IPS-NIHi7 (cell line): ENCODE measurements at regions not wholly inside any gene's neighbourhood (a gene's known extent, or its start where the extent isn't known, plus 50 kb on each side); places are given as distances from the start of the nearest gene placed in this dataset.

Source experiments
- DNase-seq: peaks from one replicate; pipeline ENCODE4 v3.0.0; 2012; ENCODE audit warnings: mixed read lengths; ENCODE audit errors: extremely low spot score

DNA sequence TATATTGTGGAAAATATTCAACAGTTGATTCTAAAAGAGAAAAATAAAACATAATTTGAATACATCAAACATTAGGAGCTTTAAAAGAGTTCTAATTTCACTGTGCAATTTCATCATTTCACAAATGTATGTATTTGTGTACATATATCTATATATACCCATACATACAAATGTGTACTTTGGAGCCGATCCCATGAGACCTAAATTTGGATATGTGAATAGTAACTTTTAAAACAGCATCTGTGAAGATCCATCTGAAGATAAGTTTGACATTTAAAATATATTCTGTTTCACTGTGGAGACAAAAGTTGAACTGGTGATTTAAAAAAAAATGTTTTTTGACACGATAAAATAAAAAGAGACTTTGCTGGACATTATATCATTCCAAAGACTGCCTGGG is 374.0 kb downstream of the TMA16 start:
- no peak for DNase-seq

DNA sequence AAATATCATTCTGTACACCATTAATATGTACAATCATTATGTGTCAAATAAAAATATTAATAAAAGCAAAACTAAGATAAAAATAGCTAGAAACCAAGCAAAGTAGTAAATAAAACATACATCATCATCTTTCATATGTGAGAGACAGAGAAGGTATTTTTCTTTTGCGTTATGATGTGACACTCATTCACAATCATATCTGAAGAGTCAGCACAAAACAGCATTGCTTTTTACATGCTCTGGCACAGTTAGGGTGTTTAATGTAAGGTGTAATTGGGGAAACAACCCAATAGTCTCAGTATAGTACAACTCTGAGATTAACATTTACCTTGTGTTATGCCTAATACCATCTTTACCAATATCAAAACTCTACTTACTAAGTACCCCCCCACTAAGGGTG is 376.6 kb downstream of the TMA16 start:
- DNase-seq: no peak

DNA sequence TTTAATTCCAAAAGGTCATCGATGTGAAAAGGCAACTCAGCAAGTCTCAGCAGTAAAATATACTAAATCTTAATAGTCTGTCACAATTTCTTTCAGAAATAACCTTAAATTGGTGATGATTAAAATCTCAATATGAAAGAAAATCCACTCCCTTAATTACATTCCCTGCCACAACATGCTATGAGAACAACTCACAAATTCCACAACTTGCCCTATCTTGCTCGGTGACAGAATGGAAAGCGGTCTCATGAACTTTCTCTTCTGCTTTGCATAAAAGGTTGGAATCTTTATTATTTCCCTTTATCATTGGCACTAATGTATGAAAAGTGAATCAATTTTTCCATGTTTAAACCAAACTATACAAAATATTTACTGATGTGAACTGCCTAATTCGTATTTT is 380.8 kb downstream of the TMA16 start:
- no peak for DNase-seq

DNA sequence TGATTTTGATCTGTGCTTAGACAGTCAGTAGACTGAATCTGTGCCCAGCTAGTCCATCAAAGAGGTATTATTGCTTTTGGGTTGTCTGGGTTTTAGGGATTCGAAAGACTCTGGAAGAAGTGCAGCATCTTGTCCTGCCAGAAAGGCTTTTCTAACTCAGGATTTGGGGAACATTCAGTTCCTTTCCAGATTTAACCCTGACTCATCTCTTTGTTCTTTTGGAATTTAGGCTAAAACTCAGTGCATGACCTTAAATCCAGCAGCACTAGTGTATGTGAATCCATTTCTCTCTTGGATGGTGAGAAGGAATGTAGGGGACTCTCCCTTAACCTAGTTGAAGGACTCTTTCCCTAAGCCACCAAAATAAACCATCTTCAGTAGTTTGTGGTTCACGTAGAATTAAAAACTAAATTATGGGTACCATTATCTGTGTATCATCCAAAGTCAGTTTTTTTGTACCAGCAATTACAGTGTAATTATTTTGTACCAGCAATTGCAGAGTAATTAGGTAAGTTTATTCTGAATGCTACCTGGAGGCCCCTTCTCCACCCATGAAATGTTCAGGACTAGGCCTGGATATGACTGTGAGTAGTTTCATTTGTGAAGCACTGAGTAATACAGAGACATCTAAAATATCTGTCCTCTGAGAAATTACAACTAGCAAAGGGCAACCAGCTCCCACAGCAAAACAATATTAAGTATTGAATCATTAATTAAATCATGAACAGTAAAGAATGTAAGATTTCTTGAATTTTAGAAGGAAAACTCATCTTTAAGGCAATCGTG is 384.0 kb downstream of the TMA16 start:
- DNase-seq: no peak

DNA sequence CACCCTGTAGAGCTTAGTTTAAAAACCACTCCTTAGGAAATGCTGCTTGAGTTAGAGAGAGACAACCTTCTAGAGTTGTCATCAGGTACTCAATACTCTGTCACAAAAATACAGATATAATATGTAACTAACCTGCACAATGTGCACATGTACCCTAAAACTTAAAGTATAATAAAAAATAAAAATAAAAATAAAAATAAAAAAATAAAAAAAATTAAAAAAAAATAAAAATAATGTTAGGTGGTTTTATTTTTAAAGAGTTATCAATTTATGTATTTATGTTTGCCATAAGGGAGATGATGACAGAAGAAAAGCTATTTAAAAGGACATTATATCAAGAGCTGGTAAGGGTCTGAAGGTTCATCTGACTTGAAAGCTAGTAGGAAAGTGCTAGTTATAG is 397.9 kb downstream of the TMA16 start:
- DNase-seq: no peak

DNA sequence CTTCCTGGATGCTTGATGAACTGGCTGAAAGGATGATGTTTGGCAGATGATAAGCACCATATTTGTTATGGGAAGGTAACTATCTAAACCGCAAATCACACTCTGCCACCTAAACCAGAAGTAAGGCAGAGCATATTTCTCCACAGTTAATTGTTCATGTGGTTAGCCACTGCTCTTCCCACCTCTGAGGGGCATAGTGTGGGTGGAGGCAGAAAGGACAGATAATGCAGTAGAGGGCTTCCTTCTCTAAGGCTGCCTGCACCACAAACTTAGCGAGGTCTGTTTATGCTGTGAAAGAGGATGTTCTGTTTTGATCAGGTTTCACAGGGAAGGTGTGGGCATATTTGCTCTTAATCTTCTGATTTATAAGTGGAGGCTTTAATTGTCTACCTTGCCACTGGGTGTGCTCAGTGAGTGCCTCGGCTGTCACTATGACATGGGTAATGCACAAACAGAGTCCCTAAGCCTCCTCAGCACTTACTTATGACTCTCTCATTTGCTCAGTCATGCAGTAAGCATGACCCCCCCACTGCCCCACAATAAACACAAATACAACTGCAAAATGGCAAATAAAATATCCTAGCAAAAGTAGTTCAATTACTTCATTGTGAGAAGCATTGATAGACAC is 401.0 kb downstream of the TMA16 start:
- no peak for DNase-seq

DNA sequence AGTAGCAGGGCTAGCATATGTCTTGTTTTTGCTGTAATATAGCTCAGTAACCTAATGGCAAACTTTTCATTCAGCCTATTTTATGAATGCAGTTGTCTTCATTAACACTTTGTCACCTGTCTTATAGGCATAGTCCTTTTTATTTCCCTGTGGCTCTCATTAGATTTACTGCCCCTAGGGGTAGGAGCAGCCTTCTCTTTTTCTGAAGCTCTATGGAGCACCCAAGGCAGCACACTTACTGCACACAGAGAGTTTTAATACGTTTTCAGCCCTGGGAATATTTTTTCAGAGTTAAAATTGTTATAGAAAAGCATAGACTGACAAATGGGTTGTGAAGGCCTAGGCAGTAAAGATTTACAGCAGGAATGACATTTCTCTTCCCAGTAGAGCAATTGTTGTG is 406.8 kb downstream of the TMA16 start:
- DNase-seq: no peak

DNA sequence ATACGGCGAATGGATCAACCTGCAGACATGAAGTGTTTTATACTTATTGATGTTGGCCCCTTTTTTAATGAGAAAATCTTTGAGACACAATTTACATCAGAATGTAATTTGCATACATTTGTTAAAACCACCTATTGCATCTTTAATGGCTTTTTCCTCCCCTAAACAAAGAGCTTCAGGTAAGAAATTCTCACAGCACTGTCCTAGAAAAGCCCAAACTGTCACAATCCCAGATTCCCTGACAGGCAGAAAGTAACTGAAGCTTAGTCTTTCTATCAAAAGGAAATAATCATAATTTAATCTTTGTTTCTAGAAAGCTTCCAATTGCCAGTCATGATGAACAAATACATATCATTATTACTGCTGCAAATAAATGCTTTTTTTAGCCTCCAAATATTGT is 407.9 kb downstream of the TMA16 start:
- no peak for DNase-seq

DNA sequence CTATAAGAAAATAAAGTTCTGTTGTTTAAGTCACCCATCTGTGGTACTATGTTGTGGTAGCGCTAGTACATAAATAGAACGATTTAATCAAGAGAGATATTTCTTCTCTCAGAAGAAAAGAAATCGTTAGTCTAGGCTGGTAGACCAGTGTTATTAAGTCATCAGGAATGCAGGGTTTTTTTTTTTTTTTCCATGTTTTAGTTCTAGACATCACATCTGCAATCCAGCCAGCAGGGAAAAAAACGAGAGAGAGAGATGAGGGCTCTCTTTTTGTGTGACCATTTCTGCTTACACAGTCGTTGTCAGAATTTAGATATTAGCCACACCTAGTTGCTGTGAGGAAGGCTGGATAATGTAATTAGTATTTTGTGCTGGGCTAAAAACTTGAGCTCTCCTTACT is 417.4 kb downstream of the TMA16 start:
- no peak for DNase-seq

DNA sequence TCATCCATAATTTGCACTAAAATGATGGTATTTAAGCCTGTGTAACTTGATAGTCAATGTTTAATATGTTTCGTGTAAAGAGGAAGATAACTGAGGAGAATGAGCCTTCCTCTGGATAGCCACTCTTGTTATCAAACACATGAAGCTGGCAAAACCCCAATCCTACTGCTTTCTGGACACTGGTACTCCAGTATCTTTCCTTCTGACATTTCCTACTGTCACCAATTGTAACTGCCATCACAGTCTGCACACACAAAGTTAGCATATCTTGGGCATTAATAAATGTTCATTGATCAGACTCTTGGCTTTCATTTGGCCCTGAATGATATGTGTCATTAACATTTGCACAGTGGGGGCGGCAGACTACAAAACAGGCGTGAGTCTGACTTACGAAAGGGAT is 419.1 kb downstream of the TMA16 start:
- DNase-seq: no peak

DNA sequence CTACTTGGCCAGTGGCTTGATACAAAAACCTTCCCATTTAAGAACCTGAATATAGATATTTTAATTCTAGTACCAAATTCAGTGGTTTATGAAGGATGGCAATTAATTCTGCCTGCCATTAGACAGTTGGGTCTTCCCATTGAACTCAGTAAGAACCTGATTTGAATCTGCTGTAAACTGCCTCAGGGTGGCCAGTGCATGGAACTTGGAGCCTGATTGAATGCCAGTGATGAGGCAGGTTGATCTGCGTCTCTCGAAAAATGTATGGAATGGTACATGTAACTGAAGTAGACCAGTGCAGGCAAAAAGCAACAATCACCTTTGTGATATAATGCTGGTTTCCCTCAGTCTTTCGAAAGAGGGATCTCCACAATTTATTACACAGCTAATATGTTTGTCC is 421.4 kb downstream of the TMA16 start:
- no peak for DNase-seq

DNA sequence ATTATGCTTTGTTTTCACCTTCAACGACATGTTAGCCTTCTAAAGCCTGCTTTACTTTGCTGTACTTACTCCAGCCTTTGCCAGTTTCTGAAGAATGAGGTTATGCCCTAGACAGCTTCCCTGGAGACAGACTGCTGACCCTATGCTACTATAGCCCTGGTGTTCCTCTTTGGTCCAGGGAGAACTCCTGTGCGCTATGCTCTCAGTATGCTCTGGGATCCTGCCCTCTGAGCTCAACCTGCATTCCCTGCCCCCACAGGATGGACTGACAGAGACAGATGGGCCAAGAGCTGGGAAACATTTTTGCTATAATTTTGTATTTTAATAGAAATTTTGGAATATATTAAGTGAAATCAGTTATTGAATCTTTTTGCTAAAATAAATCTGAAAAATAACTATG is 425.9 kb downstream of the TMA16 start:
- DNase-seq: no peak

DNA sequence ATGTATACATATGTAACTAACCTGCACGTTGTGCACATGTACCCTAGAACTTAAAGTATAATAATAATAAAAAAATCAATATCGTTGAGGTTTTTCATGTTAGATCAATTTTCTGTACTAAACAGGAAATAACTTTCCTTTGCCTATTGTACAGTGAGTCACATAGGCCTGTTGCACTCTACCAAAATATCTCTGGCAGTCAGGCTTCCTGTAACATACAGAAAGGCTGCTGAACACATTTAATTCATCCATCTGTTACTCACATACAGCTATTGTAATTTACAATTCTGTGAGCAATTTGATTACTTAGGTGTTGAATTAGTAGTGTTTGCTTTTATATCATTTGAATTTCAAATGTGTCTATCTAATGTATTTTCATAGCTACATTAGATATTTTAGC is 427.8 kb downstream of the TMA16 start:
- no peak for DNase-seq

DNA sequence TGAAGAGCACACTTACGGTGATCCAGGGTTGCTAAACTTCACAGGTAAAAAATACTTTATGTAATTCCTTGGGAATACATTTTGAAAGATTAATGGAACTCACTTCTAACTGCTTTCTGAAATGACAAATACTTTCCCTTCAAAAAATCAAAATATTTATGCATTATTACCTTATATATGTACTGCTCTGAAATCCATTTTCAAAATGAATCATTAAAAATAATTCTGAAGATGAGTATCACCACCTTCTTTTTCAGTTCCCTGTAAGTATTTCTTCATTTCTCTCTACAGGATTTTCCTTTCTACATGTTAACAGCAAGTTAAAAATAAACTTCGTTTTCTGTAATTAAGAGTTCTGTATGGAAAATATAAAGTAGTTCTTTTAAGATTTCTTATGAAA is 428.6 kb downstream of the TMA16 start:
- no peak for DNase-seq

DNA sequence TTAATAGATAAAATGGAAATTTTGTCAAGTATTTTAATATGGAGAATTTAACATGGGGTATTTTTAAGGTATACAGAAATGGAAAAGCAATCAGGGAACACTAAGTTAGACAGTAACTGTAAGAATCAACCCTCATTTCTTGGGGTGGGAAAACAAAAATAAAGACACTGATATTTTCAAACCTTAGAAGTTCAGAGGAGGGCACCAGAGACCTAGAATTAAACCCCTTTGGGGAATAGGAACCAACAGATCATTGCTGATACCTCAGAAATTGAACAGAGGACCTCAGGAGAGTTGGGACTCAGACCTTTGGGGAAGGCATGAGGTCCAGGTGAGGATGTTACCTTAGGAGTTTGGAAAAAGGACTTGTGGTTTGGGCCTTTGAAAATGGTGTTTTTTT is 435.6 kb downstream of the TMA16 start:
- DNase-seq: no peak

DNA sequence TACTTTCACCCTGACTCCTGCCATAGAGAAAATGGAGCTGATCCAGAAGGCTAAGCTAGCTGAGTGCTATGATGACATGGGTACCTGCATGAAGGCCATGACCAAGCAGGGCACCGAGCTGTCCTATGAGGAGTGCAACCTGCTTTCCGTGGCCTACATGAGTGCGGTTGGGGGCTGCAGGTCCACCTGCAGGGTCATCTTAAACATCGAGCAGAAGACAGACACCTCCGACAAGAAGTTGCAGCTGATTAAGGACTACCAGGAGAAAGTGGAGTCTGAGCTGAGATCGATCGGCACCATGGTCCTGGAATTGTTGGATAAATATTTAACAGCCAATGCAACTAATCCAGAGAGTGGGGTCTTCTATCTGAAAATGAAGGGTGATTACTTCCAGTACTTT is 438.0 kb downstream of the TMA16 start:
- DNase-seq: no peak

DNA sequence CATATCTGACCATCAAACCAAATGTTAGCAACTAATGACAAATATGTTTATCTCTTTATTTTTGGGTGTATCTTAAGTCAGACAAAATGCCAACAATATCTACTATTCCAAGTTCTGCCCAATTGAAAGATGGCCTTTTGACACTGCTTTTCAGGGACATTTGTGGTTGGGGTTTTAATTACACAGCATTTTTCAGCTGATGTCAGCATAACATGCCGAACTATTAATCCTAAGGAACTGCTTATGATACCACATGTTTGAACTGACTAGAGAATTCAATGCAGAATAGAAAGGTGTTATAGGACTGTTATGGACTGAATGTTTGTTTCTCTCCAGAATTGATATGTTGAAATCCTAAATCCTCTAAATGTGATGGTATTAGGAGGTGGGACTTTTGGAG is 445.1 kb downstream of the TMA16 start:
- no peak for DNase-seq

DNA sequence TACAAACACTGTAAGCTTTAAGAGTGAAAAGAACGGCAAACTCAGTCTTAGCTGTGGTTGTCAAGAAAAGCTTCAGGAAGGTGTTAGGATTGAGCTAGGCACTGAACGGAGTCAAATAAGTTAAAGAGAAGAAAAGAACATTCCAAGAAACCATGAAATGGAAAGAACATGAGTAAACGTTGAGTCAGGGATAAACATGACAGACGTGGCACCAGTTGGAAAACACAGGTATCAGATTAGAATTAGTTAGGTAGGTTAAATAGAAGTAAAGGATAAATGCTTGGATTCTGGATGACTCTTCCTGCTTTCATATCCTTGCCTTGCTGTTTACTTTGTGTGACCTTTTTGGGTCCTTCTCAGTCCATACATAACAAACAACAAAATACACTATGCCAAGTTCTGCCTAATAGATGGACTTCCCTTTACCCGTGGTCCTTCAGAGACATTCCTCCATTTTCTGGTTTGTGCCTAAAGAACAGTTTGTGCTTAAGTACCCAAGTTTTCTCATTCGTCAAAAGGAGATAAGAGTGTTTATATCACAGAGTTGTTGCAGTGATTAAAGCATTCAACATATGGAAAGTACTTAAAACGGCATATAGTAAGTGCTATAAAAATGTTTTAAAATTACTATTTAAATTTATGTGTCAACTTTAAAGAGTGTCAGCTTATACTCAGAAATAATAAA is 446.9 kb downstream of the TMA16 start:
- no peak for DNase-seq

DNA sequence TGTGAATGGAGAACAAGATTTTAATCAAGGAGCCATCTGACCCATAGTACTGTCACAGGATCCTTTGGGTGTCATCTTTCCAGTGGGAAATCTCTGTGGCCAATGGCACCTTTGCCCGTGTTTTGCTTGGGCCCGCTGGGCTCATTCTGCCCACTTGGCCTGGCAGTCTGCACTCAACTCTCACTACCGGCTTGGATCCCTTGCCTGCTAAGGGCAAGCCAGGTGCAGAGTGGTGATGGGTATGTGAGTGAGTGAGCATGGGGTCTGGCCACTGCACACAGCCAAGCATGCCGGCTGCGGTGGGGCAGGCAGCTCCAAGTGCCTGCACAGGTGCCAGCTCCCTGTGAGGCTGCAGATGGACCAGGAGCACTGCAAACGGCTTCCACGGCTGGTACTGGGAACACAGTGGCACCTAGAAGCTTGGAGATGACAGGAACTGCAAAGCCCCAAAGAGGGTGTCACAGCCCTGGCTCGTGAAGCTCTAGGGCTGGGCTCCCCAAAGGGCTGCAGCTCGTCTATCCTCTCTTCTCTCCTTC is 454.5 kb downstream of the TMA16 start:
- DNase-seq: no peak

DNA sequence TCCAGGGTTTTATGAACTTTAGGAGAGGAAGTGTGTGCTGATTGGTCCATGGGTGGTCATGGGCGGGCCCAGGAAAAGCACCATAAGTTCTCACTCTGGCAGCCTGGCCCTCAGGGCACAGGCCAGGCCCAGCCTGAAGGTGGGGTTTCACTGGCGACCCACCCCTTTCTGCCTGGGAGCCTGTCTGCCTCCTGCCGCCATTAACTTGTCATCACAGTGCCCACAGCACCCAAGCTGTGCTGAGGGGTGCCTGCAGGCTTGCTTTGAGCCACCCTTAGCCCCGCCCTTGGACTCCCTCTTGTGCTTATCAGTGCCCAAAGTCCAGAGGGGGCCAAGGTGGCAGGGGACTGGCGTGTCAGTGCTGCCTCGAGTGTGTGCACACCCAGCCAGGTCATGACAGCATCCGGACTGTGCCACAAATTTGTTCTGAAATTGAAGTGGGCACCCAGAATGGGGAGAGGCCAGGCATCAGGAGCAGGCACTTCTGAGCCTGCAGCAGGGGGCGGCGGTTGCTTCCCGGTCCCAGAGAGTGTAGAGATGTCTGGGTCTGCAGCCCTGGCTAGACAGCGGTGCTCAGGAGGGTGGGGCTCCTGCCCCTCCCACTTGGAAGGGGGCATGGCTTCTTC is 455.6 kb downstream of the TMA16 start:
- DNase-seq: no peak

DNA sequence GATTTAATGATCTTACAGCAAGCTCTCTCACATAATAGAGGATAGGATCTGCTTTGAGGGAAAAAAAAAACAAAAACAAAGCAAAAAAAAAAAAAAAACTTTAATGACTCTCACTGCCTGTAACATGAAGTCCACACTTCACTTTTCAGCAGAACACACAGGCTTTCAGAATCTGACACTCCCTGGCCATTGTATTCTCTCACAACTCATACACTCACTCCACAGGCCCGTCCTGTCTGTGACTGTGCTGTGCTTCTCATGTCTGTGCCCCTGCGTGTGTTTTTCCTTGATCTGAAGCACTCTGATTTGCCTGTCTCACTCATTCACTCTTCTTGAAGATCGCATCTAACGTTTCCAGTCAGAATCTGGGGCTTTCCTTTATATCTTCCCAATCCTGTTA is 460.8 kb downstream of the TMA16 start:
- DNase-seq: no peak

DNA sequence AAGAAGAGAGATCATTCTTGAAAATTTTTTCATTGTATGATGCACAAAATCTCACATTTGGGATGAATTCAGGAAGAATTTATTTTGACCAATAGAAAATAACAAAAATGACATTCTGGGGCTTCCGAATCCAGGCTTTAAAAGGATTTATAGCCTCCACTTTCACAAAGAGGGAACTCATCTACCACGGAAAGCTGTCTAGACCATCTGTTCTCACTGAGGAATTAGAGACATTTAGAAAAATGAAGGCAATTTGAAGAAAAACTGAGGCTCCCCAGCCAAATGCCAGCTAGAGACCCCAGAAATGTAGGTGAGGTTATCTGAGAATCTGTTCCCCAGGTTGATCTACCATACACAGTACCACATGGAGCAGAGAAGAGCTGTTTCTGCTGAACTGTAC is 464.3 kb downstream of the TMA16 start:
- DNase-seq: no peak

DNA sequence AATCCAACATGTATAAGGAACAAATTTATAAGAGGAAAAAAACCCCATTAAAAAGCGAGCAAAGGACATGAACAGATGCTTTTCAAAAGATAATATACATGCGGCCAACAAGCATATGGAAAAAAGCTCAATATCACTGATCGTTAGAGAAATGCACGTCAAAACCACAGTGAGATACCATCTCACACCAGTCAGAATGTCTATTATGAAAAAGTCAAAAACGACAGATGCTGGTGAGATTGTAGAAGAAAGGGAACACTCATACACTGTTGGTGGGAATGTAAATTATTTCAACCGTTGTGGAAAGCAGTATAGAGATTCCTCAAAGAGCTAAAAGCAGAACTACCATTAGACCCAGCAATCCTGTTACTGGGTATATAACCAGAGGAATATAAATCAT is 465.4 kb downstream of the TMA16 start:
- DNase-seq: no peak
